GM12892 (cell line): ENCODE measurements at regions not wholly inside any gene's neighbourhood (a gene's known extent, or its start where the extent isn't known, plus 50 kb on each side); places are given as distances from the start of the nearest gene placed in this dataset.

Experiments used
- POLR2A ChIP-seq: IDR thresholded peaks from 2 replicates; pipeline ENCODE4 v1.6.1; 2011; ENCODE audit warnings: low read depth, low read length, control low read depth
- POLR2AphosphoS5 ChIP-seq: IDR thresholded peaks from 2 replicates; pipeline ENCODE4 v1.6.1; 2011; ENCODE audit warnings: low read depth, low read length, control low read depth

- TF ChIP-seq POLR2A, result no peak
- no peak for TF ChIP-seq POLR2AphosphoS5
Measured at GRCh38 chr11:96906476-96906875, 516.7 kb downstream of the JRKL start.
